Activated T-cell treated with anti-CD3 and anti-CD28 coated beads, Interleukin-2, amount 50 U/mL, for 1 hour (primary cell): ENCODE measurements at regions not wholly inside any gene's neighbourhood (a gene's known extent, or its start where the extent isn't known, plus 50 kb on each side); places are given as distances from the start of the nearest gene placed in this dataset.
"Not testable (repeated sequence)": the region's sequence is repeated elsewhere in the genome, so short reads cannot be mapped to it uniquely, and the experiment has no call there.

Experiments used
- DNase-seq: peaks from one replicate; pipeline ENCODE4 v3.0.0-alpha.2; 2020

DNA sequence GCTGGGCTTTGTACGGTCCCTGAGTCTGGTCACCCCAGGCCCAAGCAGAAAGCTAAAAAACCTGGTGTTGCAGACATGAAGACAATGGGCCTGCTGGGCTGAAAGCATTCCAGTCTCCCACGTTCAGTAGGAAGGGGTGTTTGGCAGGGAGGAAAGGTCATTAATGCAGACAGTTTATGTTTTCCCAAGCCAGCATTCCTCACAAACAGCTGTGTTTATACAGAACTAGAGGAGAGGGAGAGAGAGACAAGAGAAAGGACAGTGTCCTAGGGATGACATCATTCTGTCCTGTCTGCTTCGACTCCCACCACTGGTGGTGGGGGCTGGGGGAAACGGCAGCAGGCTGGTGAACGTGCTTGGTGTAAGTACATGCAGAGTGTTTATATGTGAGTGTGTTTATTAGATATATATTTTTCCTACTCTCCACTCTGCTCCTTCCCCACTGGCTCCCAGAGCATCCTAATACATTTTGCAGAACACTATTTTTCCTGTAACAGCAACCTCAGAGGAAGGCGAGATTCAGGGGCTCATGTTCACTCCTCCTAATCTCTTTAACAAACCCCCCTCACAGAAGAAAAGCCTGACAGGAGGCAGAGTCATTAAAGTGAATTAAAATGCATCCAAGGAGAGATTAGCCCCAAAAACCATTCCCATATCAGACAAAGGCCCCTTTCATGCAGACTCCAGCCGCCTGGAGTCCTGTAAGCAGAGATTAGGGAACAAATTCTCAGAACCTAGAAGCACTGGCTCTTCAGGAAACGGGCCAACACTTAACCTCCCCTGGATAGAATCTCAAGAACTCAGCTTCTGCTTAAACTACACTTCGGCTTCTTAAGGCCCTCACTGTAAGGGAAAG is 380.4 kb downstream of the TNS1 start:
- DNase-seq = no peak

DNA sequence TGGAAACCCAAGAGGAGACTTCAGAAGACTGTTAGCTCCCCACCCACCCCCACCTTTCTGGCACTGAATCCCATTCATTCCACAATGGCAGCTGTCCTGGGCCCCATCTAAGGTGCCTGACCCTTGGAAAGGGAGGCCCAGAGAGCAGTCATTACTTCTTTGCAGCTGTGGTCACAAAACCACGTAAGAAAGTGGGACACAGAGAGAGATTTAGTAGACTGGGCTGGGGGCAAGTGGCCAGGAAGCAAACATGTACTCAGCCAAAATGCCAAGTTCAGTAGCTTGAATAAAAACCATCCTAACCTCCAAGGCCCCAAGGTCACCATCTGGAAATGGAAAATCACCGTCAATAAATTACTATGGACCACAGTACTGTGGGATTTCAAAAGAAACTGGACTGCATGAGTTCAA is 381.4 kb downstream of the TNS1 start:
- DNase-seq = no peak

- no peak for DNase-seq
Observed at GRCh38 chr2:217618744-217619143, 384.1 kb downstream of the TNS1 start.

DNA sequence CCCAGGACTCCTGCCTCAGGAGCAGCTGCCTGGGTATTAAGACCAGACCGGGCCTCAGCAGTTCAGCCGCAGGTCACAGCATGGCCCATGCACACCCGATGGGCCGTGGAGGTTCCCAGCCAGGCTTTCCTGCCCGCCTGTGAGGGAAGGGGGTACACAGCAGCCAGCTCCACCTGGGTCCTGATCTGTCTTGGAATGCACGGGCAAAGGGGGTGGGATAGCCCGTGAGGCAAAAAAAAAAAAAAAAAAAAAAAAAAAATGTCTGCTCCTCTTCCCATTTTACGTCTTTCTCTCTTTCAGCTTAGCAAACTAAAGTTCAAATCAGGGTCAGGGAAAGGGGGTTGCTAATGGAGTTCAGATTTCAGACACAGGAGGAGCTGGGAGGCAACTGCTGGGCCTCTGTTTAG is 385.2 kb downstream of the TNS1 start:
- no peak for DNase-seq

- DNase-seq = no peak
Observed at GRCh38 chr2:217616936-217617335, 385.9 kb downstream of the TNS1 start.

DNA sequence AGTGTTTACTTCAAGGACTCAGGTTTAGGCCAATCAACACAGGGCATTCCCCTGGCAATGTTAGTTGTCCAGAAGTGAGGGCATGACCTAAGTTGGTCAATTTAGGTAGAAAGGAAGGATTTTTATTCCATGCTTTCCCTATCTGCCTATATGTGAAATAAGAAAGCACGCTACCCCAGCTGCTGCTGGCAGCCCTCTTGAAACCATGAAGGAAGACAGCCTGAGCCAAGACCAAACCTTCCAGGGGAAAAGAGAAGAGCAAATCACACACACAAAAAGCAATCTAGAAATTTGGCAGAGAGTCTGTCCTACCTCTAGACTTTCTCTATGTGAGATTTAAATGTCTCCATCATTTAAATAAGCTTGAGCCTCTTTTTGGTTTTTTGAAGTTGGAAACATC is 387.6 kb downstream of the TNS1 start:
- DNase-seq = no peak

- no peak for DNase-seq
Observed at GRCh38 chr2:217614498-217614897, 388.3 kb downstream of the TNS1 start.

DNA sequence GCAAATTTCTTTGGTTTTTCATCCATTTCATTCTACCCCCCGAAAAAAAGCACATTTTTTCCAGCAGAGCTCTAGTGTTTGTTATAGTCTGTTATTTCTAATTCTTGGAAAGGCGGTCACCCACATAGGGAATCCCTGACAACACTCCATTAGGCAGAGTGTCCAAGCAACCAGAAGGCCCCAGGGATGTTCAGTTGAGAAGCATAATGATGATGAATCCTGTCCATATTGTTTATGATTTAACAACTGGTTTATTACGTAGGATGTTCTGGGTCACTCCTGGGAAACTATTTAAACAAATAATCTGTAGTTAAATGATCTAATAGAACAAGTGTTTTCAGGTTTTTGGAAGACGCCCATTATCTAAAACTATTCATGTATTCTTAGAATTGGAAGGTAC is 388.7 kb downstream of the TNS1 start:
- no peak for DNase-seq

- DNase-seq = no peak
Observed at GRCh38 chr2:217612920-217613319, 389.9 kb downstream of the TNS1 start.

DNA sequence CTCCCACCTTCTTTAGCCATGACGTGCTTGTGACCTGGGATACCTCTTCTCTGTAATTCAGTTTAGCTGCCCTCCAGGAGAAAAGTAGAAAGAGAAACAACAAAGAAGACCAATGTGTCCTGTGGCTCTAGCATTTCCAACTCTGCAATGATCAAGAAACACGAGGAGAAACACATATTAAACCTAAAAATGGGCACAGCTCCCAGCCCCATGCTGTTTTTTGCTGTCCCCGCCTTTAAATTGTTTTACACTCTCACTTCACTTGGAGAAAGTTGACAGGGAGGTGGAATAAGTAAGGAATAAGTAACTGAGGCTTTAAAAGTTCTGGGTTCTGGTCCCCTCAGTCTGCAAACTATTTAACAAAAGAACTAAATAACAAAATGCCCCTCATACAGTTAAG is 390.6 kb downstream of the TNS1 start:
- no peak for DNase-seq

DNA sequence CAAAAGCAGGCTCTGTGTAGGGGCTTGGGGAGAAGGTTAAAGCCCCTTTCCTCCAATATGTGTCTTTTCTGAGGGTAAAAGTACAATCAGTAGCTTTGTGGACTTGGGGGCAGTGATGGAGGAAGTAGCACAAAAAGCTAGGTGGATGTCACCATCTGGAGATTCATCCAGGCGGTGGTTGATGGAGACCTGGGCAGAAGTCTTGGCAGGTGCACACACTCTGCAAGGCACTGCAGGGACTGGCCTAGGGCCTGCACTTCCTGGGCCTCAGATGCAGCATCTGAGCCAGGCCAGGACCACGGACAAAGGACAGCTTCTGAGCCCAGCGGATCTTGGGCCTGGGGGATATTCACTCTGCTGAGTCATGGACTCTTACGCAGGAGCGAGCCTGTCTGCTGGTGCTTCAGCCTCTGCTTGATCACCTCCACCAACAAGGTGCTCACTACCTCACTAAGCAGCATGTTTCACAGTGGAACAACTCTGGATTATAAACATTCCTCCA is 391.1 kb downstream of the TNS1 start:
- no peak for DNase-seq

- no peak for DNase-seq
Observed at GRCh38 chr2:217611056-217611455, 391.7 kb downstream of the TNS1 start.

DNA sequence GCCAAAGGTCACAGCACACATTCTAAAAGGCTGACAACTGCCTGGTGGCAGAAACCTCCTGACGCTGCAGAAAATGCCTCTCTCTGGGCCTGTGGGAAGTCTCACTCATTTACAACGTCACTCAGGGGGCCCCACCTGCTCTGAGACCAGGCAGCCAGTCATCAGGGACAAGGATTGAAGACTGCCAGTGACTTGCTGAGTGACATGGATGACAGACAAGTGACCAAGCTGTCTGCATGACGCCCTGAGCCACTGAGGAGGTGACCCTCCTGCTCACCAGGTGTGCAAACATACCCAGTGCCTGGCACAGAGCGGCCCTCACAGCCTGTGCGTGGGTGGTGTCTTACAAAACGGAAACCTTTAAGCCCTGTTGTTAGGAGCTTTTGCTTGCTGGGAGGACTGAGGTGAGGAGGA is 392.4 kb downstream of the TNS1 start:
- peak; percentile 51 for DNase-seq

DNA sequence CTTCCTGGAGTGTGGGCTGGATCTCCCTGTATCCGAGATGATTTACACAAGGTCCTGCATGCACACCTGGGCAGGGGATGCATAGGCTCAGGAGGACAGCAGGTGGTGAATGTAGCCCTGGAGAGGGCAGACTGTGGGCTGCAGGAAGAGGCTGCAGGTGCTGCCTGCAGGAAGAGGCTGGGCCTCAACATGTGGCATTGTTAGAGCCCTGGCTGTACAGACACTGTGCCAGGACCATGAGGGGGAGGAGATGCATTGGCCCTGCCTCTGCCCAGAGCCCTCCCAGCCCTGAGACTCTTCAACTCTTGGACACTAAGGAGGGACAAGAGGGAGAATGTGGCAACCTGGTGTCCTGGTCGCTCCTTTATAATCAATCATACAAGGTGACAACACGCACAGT is 392.8 kb downstream of the TNS1 start:
- no peak for DNase-seq

- no peak for DNase-seq
Observed at GRCh38 chr2:217606296-217606695, 396.5 kb downstream of the TNS1 start.

GRCh38 chr2:217604527-217605194 is 398.1 kb downstream of the TNS1 start:
- no peak for DNase-seq

DNA sequence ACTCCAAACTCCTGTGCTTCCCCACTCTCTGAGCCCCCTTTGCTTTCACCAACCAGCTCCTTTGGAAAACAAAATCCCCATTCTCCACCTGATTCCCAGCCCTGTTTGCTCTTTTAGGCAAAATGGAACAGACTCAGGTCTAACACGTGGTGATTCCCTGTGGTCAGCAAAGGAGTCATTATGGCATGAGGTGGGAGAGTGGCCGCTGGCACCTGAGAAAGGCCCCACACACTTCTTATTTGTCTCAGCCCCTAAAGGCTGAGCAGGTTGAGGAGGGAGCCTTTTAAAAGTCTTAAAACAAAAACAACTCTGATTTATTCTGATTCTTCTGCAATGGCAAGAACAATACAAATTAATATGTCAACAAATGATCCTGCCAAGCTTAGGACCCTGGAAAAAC is 401.2 kb downstream of the TNS1 start:
- DNase-seq = no peak

DNA sequence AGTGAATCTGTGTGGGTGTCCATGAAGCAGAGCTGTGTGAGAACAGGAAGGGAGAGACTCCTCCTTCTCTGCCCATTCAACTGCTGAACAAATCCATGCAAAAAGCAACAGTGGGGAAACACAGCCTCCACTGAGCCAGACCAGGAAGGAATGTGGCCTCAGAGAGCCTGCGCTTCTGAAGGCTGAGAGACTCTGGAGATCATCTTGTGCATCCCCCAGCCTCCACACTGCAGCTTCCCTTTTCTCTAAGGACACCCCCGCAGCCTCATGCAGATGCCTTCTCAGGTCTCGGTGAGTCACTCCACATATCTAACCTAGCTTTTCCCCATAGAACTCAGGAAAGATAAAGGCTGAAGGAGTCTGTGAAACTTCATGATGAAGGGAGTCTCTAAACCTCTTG is 402.9 kb downstream of the TNS1 start:
- DNase-seq = no peak

DNA sequence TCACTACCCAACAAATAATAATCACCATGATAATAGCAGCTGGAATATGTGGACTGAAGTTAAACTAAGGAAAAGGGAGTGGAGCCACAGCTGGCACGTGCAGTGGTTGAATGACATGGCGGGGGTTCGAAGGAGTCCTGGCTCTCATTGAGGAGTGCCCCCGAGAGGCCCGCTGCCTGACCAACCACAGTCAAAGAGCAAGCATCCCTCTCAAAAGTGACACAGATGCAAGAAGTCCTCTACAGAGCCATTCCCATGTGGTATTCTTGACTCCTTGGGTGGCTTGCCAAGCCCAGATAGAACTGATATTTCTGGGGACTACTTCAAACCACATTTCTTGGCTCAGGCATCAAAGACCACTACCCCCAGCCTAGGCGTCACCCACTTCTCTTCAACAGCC is 405.1 kb downstream of the TNS1 start:
- no peak for DNase-seq

- DNase-seq = no peak
Observed at GRCh38 chr2:217597145-217597544, 405.6 kb downstream of the TNS1 start.

- DNase-seq = no peak
Observed at GRCh38 chr2:217593732-217594131, 409.1 kb downstream of the TNS1 start.

GRCh38 chr2:217588266-217588665 is 414.5 kb downstream of the TNS1 start:
- no peak for DNase-seq

- no peak for DNase-seq
Observed at GRCh38 chr2:217585362-217585761, 417.4 kb downstream of the TNS1 start.

DNA sequence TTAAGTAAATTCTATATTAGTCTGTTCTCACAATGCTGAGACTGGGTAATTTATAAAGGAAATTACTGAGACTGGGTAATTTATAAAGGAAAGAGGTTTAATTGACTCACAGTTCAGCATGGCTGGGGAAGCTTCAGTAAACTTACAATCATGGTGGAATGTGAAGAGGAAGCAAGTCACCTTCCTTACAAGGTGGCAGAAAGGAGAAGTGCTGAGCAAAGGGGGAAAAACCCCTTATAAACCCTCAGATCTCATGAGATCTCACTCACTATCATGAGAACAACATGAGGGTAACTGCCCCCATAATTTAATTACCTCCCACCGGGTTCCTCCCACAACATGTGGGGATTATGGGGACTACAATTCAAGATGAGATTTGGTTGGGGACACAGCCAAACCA is 422.4 kb downstream of the TNS1 start:
- DNase-seq = not testable (repeated sequence)
